ENCODE measurements at regions not wholly inside any gene's neighbourhood (a gene's known extent, or its start where the extent isn't known, plus 50 kb on each side); places are given as distances from the start of the nearest gene placed in this dataset.

DNA sequence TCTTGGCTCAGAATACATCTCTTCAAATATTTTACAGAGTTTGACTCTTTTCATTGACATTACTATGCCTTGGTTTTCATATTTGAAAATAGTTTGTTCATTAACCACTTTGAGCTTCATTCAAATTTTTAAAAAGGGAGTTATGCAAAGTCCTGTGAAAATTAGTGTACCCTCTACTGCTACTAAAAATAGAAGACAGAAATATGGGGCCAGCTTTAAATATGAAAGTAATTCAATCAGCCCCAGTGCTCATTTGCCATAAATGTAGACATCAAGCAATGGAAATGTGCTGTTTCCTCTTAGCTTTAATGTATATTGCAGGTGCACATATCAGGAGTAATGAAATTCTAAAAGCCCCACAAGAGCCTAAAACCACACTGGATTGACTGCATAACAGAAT is 218.7 kb downstream of the SPATA18 start:
- no peak for DNase-seq (ENCODE audit: low spot score)
- TF ChIP-seq, protein P1, sequence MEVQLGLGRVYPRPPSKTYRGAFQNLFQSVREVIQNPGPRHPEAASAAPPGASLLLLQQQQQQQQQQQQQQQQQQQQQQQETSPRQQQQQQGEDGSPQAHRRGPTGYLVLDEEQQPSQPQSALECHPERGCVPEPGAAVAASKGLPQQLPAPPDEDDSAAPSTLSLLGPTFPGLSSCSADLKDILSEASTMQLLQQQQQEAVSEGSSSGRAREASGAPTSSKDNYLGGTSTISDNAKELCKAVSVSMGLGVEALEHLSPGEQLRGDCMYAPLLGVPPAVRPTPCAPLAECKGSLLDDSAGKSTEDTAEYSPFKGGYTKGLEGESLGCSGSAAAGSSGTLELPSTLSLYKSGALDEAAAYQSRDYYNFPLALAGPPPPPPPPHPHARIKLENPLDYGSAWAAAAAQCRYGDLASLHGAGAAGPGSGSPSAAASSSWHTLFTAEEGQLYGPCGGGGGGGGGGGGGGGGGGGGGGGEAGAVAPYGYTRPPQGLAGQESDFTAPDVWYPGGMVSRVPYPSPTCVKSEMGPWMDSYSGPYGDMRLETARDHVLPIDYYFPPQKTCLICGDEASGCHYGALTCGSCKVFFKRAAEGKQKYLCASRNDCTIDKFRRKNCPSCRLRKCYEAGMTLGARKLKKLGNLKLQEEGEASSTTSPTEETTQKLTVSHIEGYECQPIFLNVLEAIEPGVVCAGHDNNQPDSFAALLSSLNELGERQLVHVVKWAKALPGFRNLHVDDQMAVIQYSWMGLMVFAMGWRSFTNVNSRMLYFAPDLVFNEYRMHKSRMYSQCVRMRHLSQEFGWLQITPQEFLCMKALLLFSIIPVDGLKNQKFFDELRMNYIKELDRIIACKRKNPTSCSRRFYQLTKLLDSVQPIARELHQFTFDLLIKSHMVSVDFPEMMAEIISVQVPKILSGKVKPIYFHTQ (CRISPR knock-in tag; IDR thresholded peaks at IDR 0.05), result no peak
- TF ChIP-seq ARID4B (CRISPR knock-in tag; IDR thresholded peaks at IDR 0.05; ENCODE audit: borderline replicate concordance) (no peak), FOXP4 (CRISPR knock-in tag; IDR thresholded peaks at IDR 0.05) (no peak), ZNF121 (CRISPR knock-in tag; IDR thresholded peaks at IDR 0.05) (no peak), E2F4 (CRISPR knock-in tag; IDR thresholded peaks at IDR 0.05; ENCODE audit: borderline replicate concordance, low read depth) (no peak), SMAD3 (CRISPR knock-in tag; IDR thresholded peaks at IDR 0.05; ENCODE audit: borderline replicate concordance) (no peak), CBFB (CRISPR knock-in tag; IDR thresholded peaks at IDR 0.05; ENCODE audit: low read depth) (no peak), ZNF396 (CRISPR knock-in tag; IDR thresholded peaks at IDR 0.05; ENCODE audit: borderline replicate concordance) (no peak), ZNF219 (CRISPR knock-in tag; IDR thresholded peaks at IDR 0.05; ENCODE audit: borderline replicate concordance) (no peak), RELA (CRISPR knock-in tag; IDR thresholded peaks at IDR 0.05; ENCODE audit: borderline replicate concordance) (no peak), ZNF232 (CRISPR knock-in tag; IDR thresholded peaks at IDR 0.05) (no peak), TEAD1 (CRISPR knock-in tag; IDR thresholded peaks at IDR 0.05) (no peak), MYBL2 (CRISPR knock-in tag; IDR thresholded peaks at IDR 0.05) (no peak)
- TF ChIP-seq, protein P2, sequence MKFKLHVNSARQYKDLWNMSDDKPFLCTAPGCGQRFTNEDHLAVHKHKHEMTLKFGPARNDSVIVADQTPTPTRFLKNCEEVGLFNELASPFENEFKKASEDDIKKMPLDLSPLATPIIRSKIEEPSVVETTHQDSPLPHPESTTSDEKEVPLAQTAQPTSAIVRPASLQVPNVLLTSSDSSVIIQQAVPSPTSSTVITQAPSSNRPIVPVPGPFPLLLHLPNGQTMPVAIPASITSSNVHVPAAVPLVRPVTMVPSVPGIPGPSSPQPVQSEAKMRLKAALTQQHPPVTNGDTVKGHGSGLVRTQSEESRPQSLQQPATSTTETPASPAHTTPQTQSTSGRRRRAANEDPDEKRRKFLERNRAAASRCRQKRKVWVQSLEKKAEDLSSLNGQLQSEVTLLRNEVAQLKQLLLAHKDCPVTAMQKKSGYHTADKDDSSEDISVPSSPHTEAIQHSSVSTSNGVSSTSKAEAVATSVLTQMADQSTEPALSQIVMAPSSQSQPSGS (CRISPR knock-in tag; IDR thresholded peaks at IDR 0.05; ENCODE audit: borderline replicate concordance, low read depth), result no peak
- TF ChIP-seq, protein P3, sequence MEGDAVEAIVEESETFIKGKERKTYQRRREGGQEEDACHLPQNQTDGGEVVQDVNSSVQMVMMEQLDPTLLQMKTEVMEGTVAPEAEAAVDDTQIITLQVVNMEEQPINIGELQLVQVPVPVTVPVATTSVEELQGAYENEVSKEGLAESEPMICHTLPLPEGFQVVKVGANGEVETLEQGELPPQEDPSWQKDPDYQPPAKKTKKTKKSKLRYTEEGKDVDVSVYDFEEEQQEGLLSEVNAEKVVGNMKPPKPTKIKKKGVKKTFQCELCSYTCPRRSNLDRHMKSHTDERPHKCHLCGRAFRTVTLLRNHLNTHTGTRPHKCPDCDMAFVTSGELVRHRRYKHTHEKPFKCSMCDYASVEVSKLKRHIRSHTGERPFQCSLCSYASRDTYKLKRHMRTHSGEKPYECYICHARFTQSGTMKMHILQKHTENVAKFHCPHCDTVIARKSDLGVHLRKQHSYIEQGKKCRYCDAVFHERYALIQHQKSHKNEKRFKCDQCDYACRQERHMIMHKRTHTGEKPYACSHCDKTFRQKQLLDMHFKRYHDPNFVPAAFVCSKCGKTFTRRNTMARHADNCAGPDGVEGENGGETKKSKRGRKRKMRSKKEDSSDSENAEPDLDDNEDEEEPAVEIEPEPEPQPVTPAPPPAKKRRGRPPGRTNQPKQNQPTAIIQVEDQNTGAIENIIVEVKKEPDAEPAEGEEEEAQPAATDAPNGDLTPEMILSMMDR (IDR thresholded peaks at IDR 0.05), result no peak
- TF ChIP-seq, protein P4, sequence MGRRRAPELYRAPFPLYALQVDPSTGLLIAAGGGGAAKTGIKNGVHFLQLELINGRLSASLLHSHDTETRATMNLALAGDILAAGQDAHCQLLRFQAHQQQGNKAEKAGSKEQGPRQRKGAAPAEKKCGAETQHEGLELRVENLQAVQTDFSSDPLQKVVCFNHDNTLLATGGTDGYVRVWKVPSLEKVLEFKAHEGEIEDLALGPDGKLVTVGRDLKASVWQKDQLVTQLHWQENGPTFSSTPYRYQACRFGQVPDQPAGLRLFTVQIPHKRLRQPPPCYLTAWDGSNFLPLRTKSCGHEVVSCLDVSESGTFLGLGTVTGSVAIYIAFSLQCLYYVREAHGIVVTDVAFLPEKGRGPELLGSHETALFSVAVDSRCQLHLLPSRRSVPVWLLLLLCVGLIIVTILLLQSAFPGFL (CRISPR knock-in tag; IDR thresholded peaks at IDR 0.05; ENCODE audit: borderline replicate concordance), result no peak
- Mint-ChIP-seq H3K4me3 (no peak overlapping the region), H3K4me1 (peaks cover 21% of the 10 kb centered on the region), H3K9me3 (peaks cover 34% of the 10 kb centered on the region), H3K27me3 (ENCODE audit: low read depth) (no peaks in the 10 kb centered on the region; the same call in 1 of the 2 replicates), H3K27ac (no peak overlapping the region), H3K36me3 (peaks cover 25% of the 10 kb centered on the region)
- POLR2A ChIA-PET, result interaction anchor here (1.5 kb wide), 1 partner anchor 9 kb away, joined by 3 read pairs; no protein-coding TSS in a partner anchor
- ATAC-seq, result no peak
- CTCF ChIA-PET, result no interaction called here
